HL-60 (cell line): ENCODE measurements at regions not wholly inside any gene's neighbourhood (a gene's known extent, or its start where the extent isn't known, plus 50 kb on each side); places are given as distances from the start of the nearest gene placed in this dataset.

Source experiments
- DNase-seq, 2 experiments: peaks; one replicate each; pipeline ENCODE4 v3.0.0-alpha.2; 2010 to 2020; ENCODE audit warnings: low read depth in 1 of 2, low spot score in 1 of 2
- H3K27ac ChIP-seq: fragments of 250-450 bp; sonication (Bioruptor Pico); replicated peaks from 2 replicates; pipeline ENCODE4 v1.5.1; 2020; ENCODE audit warnings: mild to moderate bottlenecking, moderate library complexity
- H3K27me3 ChIP-seq: fragments of 250-450 bp; sonication (Bioruptor Pico); 2 replicates; pipeline ENCODE4 v1.5.1; 2021; ENCODE audit warnings: mild to moderate bottlenecking, moderate library complexity; ENCODE audit not compliant: insufficient read depth, poor library complexity, severe bottlenecking
- H3K4me3 ChIP-seq: replicated peaks from 2 replicates; pipeline ENCODE4 v1.5.1; 2011; ENCODE audit warnings: mild to moderate bottlenecking, control low read depth, low read length; ENCODE audit not compliant: insufficient read depth
- GABPA ChIP-seq: IDR thresholded peaks from 2 replicates; pipeline ENCODE4 v1.6.1; 2012; ENCODE audit warnings: low read depth
- POLR2AphosphoS5 ChIP-seq: IDR thresholded peaks from 2 replicates; pipeline ENCODE4 v1.6.1; 2012; ENCODE audit warnings: low read depth
- SPI1 ChIP-seq: IDR thresholded peaks from 2 replicates; pipeline ENCODE4 v1.6.1; 2012; ENCODE audit warnings: low read depth, mild to moderate bottlenecking, borderline replicate concordance
- TF ChIP-seq, protein P1 (sequence below): IDR thresholded peaks from one replicate; pipeline ENCODE4 v1.5.1; 2011; ENCODE audit warnings: low read length, control low read depth, inconsistent platforms; ENCODE audit not compliant: insufficient read depth
- TF ChIP-seq, protein P2 (sequence below): IDR thresholded peaks from 2 replicates; pipeline ENCODE4 v1.6.1; 2012; ENCODE audit warnings: low read depth; ENCODE audit not compliant: insufficient replicate concordance

DNA sequence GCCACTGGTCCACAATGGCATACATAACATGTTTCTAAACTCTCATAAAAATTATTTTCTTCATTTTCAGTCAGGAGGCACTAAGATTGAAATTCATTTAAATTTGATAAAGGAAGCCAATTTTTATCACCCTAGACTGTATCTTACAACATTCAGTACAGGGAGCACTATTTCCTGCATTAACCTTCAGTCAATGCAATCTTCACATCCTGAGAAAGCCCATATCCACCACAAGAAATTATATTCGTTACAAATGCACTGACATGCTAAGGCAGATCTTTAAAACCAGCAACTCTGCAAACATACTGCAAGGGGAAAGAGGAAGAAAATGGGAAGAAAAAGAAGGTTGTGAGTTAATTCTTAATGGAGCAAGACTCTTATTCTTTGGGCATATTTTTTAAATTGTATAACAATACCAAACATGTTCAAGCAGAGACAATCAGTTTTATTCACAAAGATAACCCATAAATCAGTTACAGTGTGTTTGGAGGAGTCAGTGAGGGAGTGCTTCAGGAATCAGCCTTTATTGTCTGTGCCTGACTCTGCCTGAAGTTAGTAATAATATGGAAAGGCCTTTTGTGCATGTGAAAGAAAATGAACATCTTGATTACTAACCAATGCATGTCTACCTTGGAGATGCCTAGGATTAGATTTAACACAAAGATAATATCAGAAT is 370.1 kb downstream of the FBXO15 start:
- DNase-seq: no peak
- H3K27ac ChIP-seq: no peak overlapping the region
- TF ChIP-seq SPI1: no peak
- TF ChIP-seq POLR2AphosphoS5: no peak
- TF ChIP-seq GABPA: no peak
- TF ChIP-seq, protein P1, sequence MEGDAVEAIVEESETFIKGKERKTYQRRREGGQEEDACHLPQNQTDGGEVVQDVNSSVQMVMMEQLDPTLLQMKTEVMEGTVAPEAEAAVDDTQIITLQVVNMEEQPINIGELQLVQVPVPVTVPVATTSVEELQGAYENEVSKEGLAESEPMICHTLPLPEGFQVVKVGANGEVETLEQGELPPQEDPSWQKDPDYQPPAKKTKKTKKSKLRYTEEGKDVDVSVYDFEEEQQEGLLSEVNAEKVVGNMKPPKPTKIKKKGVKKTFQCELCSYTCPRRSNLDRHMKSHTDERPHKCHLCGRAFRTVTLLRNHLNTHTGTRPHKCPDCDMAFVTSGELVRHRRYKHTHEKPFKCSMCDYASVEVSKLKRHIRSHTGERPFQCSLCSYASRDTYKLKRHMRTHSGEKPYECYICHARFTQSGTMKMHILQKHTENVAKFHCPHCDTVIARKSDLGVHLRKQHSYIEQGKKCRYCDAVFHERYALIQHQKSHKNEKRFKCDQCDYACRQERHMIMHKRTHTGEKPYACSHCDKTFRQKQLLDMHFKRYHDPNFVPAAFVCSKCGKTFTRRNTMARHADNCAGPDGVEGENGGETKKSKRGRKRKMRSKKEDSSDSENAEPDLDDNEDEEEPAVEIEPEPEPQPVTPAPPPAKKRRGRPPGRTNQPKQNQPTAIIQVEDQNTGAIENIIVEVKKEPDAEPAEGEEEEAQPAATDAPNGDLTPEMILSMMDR: no peak
- TF ChIP-seq, protein P2, sequence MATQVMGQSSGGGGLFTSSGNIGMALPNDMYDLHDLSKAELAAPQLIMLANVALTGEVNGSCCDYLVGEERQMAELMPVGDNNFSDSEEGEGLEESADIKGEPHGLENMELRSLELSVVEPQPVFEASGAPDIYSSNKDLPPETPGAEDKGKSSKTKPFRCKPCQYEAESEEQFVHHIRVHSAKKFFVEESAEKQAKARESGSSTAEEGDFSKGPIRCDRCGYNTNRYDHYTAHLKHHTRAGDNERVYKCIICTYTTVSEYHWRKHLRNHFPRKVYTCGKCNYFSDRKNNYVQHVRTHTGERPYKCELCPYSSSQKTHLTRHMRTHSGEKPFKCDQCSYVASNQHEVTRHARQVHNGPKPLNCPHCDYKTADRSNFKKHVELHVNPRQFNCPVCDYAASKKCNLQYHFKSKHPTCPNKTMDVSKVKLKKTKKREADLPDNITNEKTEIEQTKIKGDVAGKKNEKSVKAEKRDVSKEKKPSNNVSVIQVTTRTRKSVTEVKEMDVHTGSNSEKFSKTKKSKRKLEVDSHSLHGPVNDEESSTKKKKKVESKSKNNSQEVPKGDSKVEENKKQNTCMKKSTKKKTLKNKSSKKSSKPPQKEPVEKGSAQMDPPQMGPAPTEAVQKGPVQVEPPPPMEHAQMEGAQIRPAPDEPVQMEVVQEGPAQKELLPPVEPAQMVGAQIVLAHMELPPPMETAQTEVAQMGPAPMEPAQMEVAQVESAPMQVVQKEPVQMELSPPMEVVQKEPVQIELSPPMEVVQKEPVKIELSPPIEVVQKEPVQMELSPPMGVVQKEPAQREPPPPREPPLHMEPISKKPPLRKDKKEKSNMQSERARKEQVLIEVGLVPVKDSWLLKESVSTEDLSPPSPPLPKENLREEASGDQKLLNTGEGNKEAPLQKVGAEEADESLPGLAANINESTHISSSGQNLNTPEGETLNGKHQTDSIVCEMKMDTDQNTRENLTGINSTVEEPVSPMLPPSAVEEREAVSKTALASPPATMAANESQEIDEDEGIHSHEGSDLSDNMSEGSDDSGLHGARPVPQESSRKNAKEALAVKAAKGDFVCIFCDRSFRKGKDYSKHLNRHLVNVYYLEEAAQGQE: no peak
- H3K27me3 ChIP-seq: no peaks in the 10 kb centered on the region
- no peak overlapping the region for H3K4me3 ChIP-seq

DNA sequence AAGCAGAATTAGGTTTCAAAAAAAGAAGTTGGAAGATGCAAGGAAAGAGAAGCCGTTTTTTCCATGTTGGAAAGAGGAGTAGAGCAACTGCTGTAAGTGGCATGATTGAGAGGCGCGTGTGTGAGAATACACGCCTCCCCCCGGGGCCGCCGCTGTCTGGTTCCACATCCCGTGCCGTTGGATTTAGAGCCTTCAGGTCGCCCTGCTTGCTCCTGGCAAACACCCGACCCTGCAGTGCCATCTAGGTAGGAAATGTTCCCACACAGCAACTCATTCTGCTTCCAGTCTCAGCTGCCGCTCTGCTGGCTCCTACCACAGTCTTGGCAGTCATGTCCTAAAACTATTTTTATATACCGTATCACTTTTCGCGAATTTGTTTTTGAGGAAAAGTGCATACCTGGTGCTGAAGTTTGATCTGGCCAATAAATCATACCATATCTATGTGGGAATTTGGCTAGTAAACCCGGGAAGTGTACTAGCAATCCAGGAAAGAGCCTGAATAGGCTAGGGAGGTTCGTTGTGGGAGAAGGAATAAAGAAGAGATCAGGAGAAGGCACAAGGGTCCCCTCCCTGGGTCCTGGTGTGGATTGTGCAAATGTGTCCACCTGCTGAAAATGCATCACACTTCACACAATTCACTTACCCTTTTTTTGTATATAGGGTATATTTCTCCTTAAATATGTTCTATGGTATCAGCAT is 372.7 kb downstream of the FBXO15 start:
- TF ChIP-seq POLR2AphosphoS5 (no peak), GABPA (no peak), SPI1 (no peak)
- TF ChIP-seq, protein P1: no peak
- TF ChIP-seq, protein P2: no peak
- H3K4me3 ChIP-seq: no peak overlapping the region
- DNase-seq: no peak
- no peaks in the 10 kb centered on the region for H3K27me3 ChIP-seq
- H3K27ac ChIP-seq: no peak overlapping the region

DNA sequence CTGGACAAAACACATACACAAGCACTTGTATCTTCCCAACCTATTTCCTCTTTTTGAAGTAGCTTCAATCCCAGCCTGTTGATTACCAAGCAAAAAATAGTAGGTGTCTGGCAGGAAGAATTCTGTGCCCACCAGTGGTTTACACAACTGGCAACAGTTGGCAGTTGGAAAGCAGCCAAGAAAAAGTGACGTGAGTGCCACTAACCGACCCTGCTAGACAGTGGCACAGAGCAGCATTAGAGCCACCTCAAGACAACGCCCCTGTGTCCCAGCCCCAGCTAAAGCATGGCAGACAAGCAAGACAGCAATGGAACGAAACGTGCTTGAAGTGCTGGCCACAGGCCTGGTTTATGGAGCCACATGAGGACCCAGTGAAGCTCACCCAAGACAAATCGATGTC is 379.6 kb downstream of the FBXO15 start:
- TF ChIP-seq POLR2AphosphoS5: no peak
- TF ChIP-seq, protein P2: no peak
- no peak for TF ChIP-seq GABPA
- TF ChIP-seq, protein P1: no peak
- TF ChIP-seq SPI1: peak; percentile 25; the same call in 1 of the 2 replicates
- H3K27me3 ChIP-seq: peaks cover 2% of the 10 kb centered on the region
- H3K4me3 ChIP-seq: no peak overlapping the region
- H3K27ac ChIP-seq: no peak overlapping the region
- DNase-seq: peak in 1 of 2 experiments; percentile 62
